HG02981 (cell line): ENCODE measurements at regions not wholly inside any gene's neighbourhood (a gene's known extent, or its start where the extent isn't known, plus 50 kb on each side); places are given as distances from the start of the nearest gene placed in this dataset.

Experiments
- ATAC-seq: cut with Tn5 transposase; IDR thresholded peaks from one replicate; pipeline ENCODE4 v1.9.1; 2021; ENCODE audit warnings: mild to moderate bottlenecking, moderate library complexity; ENCODE audit not compliant: unreplicated experiment

DNA sequence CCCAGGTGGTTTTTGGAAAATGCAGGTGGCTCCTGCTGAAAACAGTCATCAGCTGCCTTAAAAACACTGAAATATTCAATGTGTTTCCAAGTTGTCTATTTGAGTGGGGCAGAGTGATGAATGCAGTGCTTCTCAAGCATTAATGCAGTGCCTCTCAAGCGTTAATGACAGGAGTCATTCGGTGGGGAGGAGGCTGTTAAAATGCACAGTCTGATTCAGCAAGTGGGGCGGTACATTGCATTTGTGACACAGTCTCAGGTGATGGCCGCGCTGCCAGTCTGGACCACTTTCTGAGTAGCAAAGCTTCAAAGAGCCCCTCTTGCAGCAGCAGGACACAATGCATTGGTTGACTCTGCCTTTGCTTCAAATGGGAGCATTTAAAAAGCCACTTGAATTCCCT, 231.4 kb upstream of the RGPD4 start:
- ATAC-seq = no peak

DNA sequence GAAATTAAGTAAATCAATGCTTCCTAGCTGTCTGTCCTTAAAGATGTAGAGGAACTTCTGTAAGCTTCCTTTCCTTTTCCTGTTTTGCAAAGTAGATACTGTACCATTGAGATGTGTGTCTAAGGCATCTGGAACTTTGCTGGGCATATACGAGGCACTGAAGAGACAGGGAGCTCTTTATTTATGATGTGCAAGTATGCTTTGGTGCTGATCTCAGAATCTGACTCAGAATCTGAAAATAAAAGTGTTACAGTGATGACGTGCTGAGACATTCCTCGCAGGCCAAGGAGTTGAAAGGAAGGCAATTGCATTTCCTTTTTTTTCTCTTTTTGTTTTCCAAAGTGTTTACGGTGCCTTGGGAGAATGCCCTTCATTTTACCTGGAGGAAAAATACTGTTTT, 230.9 kb upstream of the RGPD4 start:
- no peak for ATAC-seq

GRCh38 chr2:107597507-107597906, 229.2 kb upstream of the RGPD4 start:
- ATAC-seq = no peak

- no peak for ATAC-seq
Observed at GRCh38 chr2:107602801-107603200, 223.9 kb upstream of the RGPD4 start.

DNA sequence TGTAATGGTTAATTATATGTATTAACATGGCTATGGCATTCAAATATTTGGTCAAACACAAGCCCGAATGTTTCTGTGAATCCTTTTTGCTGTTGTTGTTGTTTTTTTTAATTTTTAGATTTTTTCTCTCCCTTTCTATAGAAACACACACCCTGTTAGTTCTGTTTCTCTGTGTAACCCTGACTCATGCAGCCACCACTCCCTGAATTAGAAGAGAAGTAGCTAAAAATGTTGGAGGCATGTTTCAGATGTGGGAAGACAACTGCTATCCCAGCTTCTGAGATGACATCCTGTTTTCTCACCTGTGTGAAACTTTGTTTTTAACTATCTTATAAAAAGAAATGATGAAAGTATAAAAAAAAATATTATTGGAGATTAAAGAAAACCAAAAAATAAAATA, 219.6 kb upstream of the RGPD4 start:
- ATAC-seq = no peak

- ATAC-seq = no peak
Observed at GRCh38 chr2:107607473-107607872, 219.2 kb upstream of the RGPD4 start.

DNA sequence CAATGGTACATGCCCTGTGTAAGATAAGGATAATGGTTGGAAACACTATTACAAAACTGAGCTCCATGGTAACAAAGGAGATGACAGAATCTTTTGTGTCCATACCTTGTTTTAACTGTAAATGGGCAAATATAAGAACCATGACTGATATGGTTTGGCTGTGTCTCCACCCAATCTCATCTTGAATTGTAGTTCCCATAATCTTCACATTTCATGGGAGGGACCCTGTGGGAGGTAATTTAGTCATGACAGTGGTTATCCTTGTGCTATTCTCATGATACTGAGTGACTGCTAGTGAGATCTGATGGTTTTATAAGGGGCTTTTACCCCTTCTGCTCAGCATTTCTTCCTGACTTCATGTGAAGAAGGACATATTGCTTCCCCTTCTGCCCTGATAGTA, 211.7 kb upstream of the RGPD4 start:
- ATAC-seq = no peak

DNA sequence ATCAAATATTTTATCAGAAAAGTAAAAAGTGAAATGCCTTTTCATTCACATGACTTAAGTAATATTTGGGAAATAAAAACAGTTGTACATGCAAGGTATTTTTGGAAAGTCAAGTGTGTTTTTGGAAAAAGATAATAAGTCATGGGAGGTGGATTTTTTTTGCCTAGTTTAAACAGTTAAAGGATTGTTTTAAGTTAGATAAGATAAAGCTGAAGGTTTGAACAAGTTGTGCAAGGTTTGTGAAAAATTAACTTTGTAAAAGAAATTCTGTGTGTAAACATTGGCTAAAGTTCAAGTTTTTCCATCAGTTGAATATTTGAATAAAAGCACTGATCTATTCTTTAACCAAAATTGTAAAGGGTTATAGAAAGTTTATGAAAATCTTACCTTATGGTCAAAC, 207.9 kb upstream of the RGPD4 start:
- ATAC-seq = no peak

DNA sequence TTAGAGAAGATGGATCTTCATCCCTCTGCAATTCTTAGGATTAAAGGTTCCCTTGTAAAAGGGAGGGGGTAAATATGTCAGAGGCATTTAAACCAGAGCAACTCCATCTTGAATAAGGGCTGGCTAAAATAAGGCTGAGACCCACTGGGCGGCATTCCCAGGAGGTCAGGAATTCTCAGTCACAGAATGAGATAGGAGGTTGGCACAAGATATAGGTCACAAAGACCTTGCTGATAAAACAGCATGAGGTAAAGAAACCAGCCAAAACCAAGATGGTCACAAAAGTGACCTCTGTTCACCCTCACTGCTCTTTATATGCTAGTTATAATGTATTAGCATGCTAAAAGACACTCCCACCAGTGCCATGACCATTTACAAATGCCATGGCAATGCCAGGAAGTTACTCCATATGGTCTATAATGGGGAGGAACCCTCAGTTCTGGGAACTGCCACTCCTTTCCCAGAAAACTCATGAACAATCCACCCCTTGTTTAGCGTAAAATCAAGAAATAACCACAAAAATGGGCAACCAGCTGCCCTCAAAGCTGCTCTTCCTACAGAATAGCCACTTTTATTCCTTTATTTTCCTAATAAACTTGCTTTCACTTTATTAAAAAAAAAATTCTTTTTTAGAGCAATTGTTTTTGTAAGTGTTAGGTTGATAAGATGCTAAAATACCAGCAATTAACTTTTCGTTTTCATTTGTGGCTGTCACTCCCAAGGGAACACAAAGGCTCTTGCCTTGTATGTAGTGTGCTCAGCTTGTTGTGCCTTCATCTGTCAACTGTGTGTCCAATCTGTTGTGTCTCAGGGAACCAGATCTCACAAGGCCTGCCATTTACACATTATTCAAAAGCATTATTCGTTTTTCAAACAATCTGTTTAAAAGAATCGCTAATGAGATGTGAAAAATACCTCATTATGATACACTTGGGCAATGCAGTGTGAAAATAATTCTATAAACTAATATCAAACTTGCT, 205.2 kb upstream of the RGPD4 start:
- ATAC-seq = no peak

- no peak for ATAC-seq
Observed at GRCh38 chr2:107622741-107623310, 203.9 kb upstream of the RGPD4 start.

- no peak for ATAC-seq
Observed at GRCh38 chr2:107625982-107626381, 200.7 kb upstream of the RGPD4 start.

GRCh38 chr2:107627164-107627563, 199.5 kb upstream of the RGPD4 start:
- ATAC-seq = no peak

GRCh38 chr2:107627926-107628325, 198.8 kb upstream of the RGPD4 start:
- ATAC-seq = no peak

- no peak for ATAC-seq
Observed at GRCh38 chr2:107633580-107634147, 193.0 kb upstream of the RGPD4 start.

GRCh38 chr2:107634172-107634571, 192.5 kb upstream of the RGPD4 start:
- ATAC-seq = no peak

GRCh38 chr2:107635883-107636282, 190.8 kb upstream of the RGPD4 start:
- no peak for ATAC-seq

- no peak for ATAC-seq
Observed at GRCh38 chr2:107645586-107645985, 181.1 kb upstream of the RGPD4 start.

GRCh38 chr2:107648781-107649404, 177.8 kb upstream of the RGPD4 start:
- no peak for ATAC-seq

- ATAC-seq = no peak
Observed at GRCh38 chr2:107657049-107657448, 169.6 kb upstream of the RGPD4 start.

DNA sequence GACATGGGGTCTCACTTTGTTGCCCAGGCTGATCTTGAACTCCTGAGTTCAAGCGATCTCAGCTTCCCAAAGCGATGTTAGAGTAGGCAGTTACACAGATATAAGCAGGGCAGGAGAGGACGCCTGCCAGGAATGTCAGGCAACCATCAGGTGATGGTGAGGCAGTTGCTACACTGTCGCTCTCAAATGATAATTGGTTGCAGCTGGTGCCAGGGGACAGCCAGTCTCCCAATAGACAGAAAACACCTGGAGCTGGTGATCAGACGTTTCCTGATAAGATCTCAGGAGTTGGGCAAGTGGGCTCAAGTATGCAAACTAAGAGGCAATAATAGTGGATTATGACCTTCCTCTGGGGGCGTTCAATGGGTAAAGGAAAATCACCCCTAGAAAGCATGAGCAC, 163.1 kb upstream of the RGPD4 start:
- ATAC-seq = no peak

DNA sequence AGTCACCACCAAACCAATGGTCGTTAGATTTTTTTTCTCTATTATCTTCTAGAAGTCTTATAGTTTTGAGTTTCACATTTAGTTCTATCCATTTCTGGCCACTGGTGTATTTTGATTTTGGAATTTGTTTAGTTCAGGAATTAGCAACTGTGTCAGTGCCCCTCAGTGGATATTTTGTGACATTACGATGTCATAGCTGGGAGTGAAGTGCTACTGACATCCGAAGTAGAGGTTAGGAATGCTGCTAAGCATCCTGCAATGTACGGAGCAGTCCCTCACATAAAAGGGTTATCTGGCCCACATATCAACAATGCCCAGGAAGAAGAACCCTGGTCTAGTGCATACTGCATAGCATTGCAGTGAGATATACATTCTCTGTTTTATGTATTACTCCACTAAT, 157.4 kb upstream of the RGPD4 start:
- no peak for ATAC-seq

DNA sequence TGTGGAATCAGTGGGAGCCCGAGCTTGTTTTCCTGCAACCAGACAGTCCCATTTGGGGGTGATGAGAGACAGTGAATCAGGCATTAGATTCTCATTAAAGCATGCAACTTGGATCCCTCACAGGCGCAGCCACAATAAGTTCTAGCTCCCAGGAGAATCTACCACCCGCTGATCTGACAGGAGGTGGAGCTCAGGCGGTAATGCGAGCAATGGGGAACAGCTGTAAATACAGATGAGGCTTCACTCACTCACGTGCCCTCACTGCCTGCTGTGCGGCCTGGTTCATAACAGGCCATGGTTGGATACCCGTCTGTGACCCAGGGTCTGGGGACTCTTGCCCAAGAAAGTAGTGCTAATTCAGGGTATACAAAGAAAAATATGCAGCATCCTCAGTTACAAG, 144.8 kb upstream of the RGPD4 start:
- no peak for ATAC-seq
